ENCODE measurements at regions not wholly inside any gene's neighbourhood (a gene's known extent, or its start where the extent isn't known, plus 50 kb on each side); places are given as distances from the start of the nearest gene placed in this dataset.

DNA sequence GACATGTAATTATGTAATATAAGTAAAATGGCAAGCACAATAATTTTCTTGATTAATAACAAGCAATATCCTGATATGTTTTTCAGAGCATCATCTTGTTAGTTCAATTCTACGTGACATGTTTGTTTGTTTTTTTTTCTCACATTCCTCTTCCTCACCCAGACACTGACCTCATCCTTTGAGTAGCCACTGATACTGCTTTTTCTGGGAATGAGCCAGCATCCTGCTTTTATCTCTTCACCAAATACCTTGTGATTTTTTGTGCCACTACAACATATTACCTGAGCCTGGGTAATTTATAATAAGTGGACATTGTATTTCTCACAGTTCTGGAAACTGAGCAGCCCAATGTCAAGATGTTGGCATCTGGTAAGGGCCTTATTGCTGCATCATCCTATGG lies 484.0 kb downstream of the NAF1 start:
- TF ChIP-seq, protein P1, sequence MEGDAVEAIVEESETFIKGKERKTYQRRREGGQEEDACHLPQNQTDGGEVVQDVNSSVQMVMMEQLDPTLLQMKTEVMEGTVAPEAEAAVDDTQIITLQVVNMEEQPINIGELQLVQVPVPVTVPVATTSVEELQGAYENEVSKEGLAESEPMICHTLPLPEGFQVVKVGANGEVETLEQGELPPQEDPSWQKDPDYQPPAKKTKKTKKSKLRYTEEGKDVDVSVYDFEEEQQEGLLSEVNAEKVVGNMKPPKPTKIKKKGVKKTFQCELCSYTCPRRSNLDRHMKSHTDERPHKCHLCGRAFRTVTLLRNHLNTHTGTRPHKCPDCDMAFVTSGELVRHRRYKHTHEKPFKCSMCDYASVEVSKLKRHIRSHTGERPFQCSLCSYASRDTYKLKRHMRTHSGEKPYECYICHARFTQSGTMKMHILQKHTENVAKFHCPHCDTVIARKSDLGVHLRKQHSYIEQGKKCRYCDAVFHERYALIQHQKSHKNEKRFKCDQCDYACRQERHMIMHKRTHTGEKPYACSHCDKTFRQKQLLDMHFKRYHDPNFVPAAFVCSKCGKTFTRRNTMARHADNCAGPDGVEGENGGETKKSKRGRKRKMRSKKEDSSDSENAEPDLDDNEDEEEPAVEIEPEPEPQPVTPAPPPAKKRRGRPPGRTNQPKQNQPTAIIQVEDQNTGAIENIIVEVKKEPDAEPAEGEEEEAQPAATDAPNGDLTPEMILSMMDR (IDR thresholded peaks at IDR 0.05), result no peak
- Histone ChIP-seq H3K27me3 (no peaks in the 10 kb centered on the region), H3K4me3 (no peak overlapping the region), H3K4me1 (no peaks in the 10 kb centered on the region), H3K9me3 (peaks cover 0 to 18% of the 10 kb centered on the region in 2 donors), H3K36me3 (no peaks in the 10 kb centered on the region), H3K27ac (no peak overlapping the region)
- ATAC-seq (no peak), DNase-seq (no peak)
- intact Hi-C loops (cut with DNase I), result no loop called here

DNA sequence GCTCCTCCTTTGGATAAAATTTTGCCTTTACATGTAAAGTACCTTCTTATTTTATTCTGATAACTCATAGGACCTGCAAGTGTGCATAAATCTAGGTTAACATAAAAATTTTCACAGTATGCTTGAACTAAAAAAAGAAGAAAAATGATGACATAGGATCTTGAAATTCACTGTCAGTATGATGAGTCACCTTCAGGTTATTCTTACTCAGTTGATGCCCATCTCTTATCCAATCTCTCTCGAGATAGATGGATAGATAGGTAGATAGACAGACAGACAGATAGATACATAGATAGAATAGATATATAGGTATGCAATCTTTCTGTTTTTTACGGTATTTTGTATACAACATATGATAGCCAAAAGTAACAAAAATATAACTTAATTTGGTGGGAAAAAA lies 485.5 kb downstream of the NAF1 start:
- TF ChIP-seq, protein P1 (IDR thresholded peaks at IDR 0.05), result no peak
- H3K27ac ChIP-seq, result no peak overlapping the region
- H3K4me1 ChIP-seq, result no peaks in the 10 kb centered on the region
- no peak for ATAC-seq
- no peak for DNase-seq
- no peak overlapping the region for H3K4me3 ChIP-seq
- H3K36me3 ChIP-seq, result no peaks in the 10 kb centered on the region
- peaks cover 0 to 18% of the 10 kb centered on the region in 2 donors for H3K9me3 ChIP-seq
- H3K27me3 ChIP-seq, result no peaks in the 10 kb centered on the region
- intact Hi-C loops (cut with DNase I), result no loop called here

DNA sequence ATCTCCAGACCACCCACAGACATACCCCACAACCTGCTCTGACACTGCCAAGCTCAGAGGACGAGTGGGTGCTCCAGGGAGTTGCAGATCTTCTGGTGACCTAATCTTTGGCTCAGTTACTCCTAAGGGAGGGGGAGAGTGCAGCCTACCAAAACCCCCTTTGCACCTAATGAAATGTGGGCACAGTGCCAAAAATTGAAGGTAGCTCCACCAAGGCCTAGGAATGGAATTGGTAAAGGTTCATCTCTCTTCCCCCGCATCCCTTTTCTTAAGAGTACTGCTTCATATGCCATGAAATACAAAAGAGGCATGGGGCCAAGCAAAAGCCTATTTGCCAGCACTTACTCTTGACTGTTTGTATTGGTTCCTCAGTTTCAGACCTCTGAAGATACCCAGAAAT lies 491.0 kb downstream of the NAF1 start:
- no peak for DNase-seq
- ATAC-seq, result no peak
- no peak overlapping the region for H3K4me3 ChIP-seq
- peaks cover 0 to 31% of the 10 kb centered on the region in 2 donors for H3K9me3 ChIP-seq
- no peaks in the 10 kb centered on the region for H3K36me3 ChIP-seq
- no peaks in the 10 kb centered on the region for H3K27me3 ChIP-seq
- TF ChIP-seq, protein P1 (IDR thresholded peaks at IDR 0.05), result no peak
- H3K27ac ChIP-seq, result no peak overlapping the region
- intact Hi-C loops (cut with DNase I), result no loop called here
- H3K4me1 ChIP-seq, result no peaks in the 10 kb centered on the region

DNA sequence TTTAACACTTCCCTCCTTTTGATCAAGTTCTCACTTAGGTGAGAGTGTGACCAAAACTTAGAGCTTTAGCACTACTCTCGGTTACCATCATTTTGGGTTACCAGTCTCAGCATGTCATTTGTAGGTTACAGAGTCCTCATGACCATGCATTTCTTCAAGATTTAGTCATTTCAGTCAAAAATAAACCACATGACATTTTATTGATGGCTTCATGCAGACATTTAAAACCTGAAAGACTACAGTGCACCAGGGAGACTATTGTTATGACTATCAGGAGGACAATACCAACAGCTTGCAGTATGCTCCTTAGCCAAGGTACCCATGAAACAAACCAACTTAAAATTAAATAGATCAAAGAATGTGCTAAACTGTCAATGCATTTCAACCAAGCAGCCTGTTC lies 498.1 kb upstream of the FSTL5 start:
- TF ChIP-seq, protein P1 (IDR thresholded peaks at IDR 0.05), result no peak
- intact Hi-C loops (cut with DNase I), result no loop called here
- DNase-seq (no peak), ATAC-seq (no peak)
- Histone ChIP-seq H3K4me3 (no peak overlapping the region), H3K36me3 (no peaks in the 10 kb centered on the region), H3K9me3 (peaks cover 0 to 2% of the 10 kb centered on the region in 2 donors), H3K4me1 (no peaks in the 10 kb centered on the region), H3K27ac (no peak overlapping the region), H3K27me3 (no peaks in the 10 kb centered on the region)

DNA sequence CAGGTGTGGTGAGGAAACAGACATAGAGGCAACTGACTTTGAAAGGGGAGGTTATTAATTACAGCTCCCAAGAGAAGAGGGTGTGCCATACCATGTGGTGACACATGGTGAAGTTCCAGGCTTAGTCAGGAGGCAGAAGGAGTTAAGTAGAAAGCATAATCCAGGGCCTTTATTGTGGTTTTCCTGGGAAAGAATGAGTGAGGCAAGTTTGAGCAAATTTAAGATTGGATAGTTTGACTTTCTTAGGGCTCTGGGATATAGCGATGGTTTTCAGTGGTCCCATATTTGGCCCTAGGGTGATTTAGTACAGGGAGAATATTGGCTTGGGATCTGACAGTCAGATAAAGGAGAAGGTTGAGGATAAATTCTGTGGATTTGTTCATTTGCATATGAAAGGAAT lies 495.9 kb upstream of the FSTL5 start:
- TF ChIP-seq, protein P1 (IDR thresholded peaks at IDR 0.05), result no peak
- DNase-seq, result no peak
- no peak for ATAC-seq
- H3K36me3 ChIP-seq, result no peaks in the 10 kb centered on the region
- intact Hi-C loops (cut with DNase I), result no loop called here
- H3K27ac ChIP-seq, result no peak overlapping the region
- no peaks in the 10 kb centered on the region for H3K4me1 ChIP-seq
- H3K27me3 ChIP-seq, result no peaks in the 10 kb centered on the region
- no peak overlapping the region for H3K4me3 ChIP-seq
- peaks cover 0 to 2% of the 10 kb centered on the region in 2 donors for H3K9me3 ChIP-seq

All from left lung (tissue), 4 donors.